Neural progenitor cell (in vitro differentiated cells): ENCODE measurements at regions not wholly inside any gene's neighbourhood (a gene's known extent, or its start where the extent isn't known, plus 50 kb on each side); places are given as distances from the start of the nearest gene placed in this dataset.

ENCODE experiments used
- EZH2 ChIP-seq: fragments of 200-600 bp; sonication (generic); IDR thresholded peaks from 2 replicates; pipeline ENCODE4 v1.6.1; 2017; ENCODE audit warnings: antibody characterized with exemption, mild to moderate bottlenecking, moderate library complexity
- EZH2phosphoT487 ChIP-seq: fragments of 200-600 bp; sonication (generic); IDR thresholded peaks from 2 replicates; pipeline ENCODE4 v1.6.1; 2017; ENCODE audit warnings: antibody characterized with exemption
- TF ChIP-seq, protein P1 (sequence below): fragments of 200-600 bp; sonication (generic); IDR thresholded peaks from 2 replicates; pipeline ENCODE4 v1.5.1; 2017; ENCODE audit warnings: antibody characterized with exemption, mild to moderate bottlenecking

DNA sequence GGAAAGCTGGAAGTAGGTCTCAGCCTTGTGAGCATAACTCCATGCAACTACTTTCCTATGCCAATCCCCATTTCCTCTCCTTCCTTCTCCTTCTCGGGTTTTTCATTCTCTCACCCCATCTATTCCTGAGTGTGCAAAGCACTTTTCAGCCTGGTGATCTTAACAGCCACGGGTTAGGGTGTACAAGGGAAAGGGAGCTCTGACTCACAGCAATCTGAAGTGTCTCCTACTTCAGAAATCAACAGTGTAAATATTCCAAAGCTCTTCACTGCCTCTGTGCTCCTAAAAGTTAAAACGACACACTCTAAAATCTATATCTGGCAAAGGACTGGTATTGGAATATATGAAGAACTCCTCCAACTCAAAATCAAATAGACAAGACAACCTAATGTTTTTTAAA lies 268.0 kb upstream of the IRX3 start:
- TF ChIP-seq, protein P1, sequence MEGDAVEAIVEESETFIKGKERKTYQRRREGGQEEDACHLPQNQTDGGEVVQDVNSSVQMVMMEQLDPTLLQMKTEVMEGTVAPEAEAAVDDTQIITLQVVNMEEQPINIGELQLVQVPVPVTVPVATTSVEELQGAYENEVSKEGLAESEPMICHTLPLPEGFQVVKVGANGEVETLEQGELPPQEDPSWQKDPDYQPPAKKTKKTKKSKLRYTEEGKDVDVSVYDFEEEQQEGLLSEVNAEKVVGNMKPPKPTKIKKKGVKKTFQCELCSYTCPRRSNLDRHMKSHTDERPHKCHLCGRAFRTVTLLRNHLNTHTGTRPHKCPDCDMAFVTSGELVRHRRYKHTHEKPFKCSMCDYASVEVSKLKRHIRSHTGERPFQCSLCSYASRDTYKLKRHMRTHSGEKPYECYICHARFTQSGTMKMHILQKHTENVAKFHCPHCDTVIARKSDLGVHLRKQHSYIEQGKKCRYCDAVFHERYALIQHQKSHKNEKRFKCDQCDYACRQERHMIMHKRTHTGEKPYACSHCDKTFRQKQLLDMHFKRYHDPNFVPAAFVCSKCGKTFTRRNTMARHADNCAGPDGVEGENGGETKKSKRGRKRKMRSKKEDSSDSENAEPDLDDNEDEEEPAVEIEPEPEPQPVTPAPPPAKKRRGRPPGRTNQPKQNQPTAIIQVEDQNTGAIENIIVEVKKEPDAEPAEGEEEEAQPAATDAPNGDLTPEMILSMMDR = no peak
- TF ChIP-seq EZH2phosphoT487 (no peak), EZH2 (no peak)
